K562 (cell line): ENCODE measurements at regions not wholly inside any gene's neighbourhood (a gene's known extent, or its start where the extent isn't known, plus 50 kb on each side); places are given as distances from the start of the nearest gene placed in this dataset.

Source experiments
- BCLAF1 ChIP-seq, 2 experiments: fragments of 450-650 bp in 1 of 2; IDR thresholded peaks; 2 replicates each; pipeline ENCODE4 v1.6.1; 2011 to 2017; ENCODE audit warnings: low read depth in 2 of 2, antibody characterized with exemption in 1 of 2, borderline replicate concordance in 1 of 2, low read length in 1 of 2, mild to moderate bottlenecking in 1 of 2, mixed read lengths in 1 of 2; ENCODE audit not compliant: control insufficient read depth in 1 of 2
- CEBPZ ChIP-seq: fragments of 150-350 bp; IDR thresholded peaks from 2 replicates; pipeline ENCODE4 v1.6.1; 2014; ENCODE audit warnings: low read depth, mild to moderate bottlenecking, low read length, borderline replicate concordance
- THAP7 ChIP-seq: fragments of 250-450 bp; sonication (Bioruptor Pico); IDR thresholded peaks from 2 replicates; pipeline ENCODE4 v1.5.0; 2021
- U2AF2 ChIP-seq: fragments of 200-400 bp; formaldehyde crosslinking; optimal IDR thresholded peaks from 2 replicates; pipeline ENCODE3; 2017; ENCODE audit warnings: low read depth, mild to moderate bottlenecking, low read length
- ZBTB34 ChIP-seq: fragments of 250-450 bp; sonication (Bioruptor Pico); IDR thresholded peaks from 2 replicates; pipeline ENCODE4 v1.8.0; 2021; ENCODE audit warnings: mild to moderate bottlenecking, moderate library complexity
- ZNF41 ChIP-seq: fragments of 250-450 bp; sonication (Bioruptor Pico); conservative IDR thresholded peaks from 2 replicates; pipeline ENCODE4 v1.4.0; 2020; ENCODE audit warnings: mild to moderate bottlenecking

- TF ChIP-seq CEBPZ (no peak), BCLAF1 (IDR thresholded peaks at IDR 0.05; ENCODE audit: borderline replicate concordance in 1 of 2, control insufficient read depth in 1 of 2, low read depth in 2 of 2, low read length in 1 of 2) (no peak), ZBTB34 (CRISPR knock-in tag) (no peak), THAP7 (no peak), U2AF2 (no peak), ZNF41 (CRISPR knock-in tag) (no peak)
Measured at GRCh38 chr15:26213427-26213826, 350.3 kb upstream of the ATP10A start (continued).
